Stimulated activated naive CD8-positive, alpha-beta T cell treated with anti-CD3 and anti-CD28 coated beads, Interleukin-15, amount 100 ng/mL, for 72 hours (primary cell): ENCODE measurements at regions not wholly inside any gene's neighbourhood (a gene's known extent, or its start where the extent isn't known, plus 50 kb on each side); places are given as distances from the start of the nearest gene placed in this dataset.

Experiments used
- ATAC-seq: fragments of 150-1000 bp; cut with Tn5 transposase; 2 replicates; pipeline ENCODE4 v1.10.0; 2021; ENCODE audit warnings: mild to moderate bottlenecking, moderate library complexity
- DNase-seq, 2 donors: peaks; one replicate each; pipeline ENCODE4 v3.0.0; 2021 to 2022
- H3K27ac Mint-ChIP-seq, 2 donors: one replicate each; pipeline ENCODE4 v1.8.0; 2022; ENCODE audit warnings: mild to moderate bottlenecking in 2 of 2, mixed read lengths in 2 of 2, moderate library complexity in 2 of 2
- H3K27me3 Mint-ChIP-seq: one replicate; pipeline ENCODE4 v1.8.0; 2022; ENCODE audit warnings: mixed read lengths
- H3K4me1 Mint-ChIP-seq: one replicate; pipeline ENCODE4 v1.8.0; 2022; ENCODE audit warnings: mild to moderate bottlenecking, mixed read lengths
- H3K4me3 Mint-ChIP-seq, 2 donors: one replicate each; pipeline ENCODE4 v1.8.0; 2022; ENCODE audit warnings: mild to moderate bottlenecking in 2 of 2, mixed read lengths in 2 of 2, moderate library complexity in 1 of 2
- H3K9me3 Mint-ChIP-seq, 2 donors: one replicate each; pipeline ENCODE4 v1.8.0; 2022; ENCODE audit warnings: mixed read lengths in 2 of 2

- Mint-ChIP-seq H3K27me3 (peaks cover 28% of the 10 kb centered on the region), H3K4me1 (no peaks in the 10 kb centered on the region), H3K9me3 (no peaks in the 10 kb centered on the region), H3K4me3 (no peak overlapping the region), H3K27ac (no peak overlapping the region)
- DNase-seq (no peak), ATAC-seq (no peak)
Observed at GRCh38 chr6:40928307-40928706, 110.7 kb downstream of the UNC5CL start.

- Mint-ChIP-seq H3K4me3 (no peak overlapping the region), H3K4me1 (no peaks in the 10 kb centered on the region), H3K27me3 (peaks cover 27% of the 10 kb centered on the region), H3K9me3 (no peaks in the 10 kb centered on the region), H3K27ac (no peak overlapping the region)
- no peak for ATAC-seq
- no peak for DNase-seq
Observed at GRCh38 chr6:40925341-40925740, 113.7 kb downstream of the UNC5CL start.

- DNase-seq = no peak
- no peaks in the 10 kb centered on the region for H3K9me3 Mint-ChIP-seq
- no peaks in the 10 kb centered on the region for H3K4me1 Mint-ChIP-seq
- H3K4me3 Mint-ChIP-seq = no peak overlapping the region
- peaks cover 27% of the 10 kb centered on the region for H3K27me3 Mint-ChIP-seq
- no peak overlapping the region for H3K27ac Mint-ChIP-seq
- ATAC-seq = no peak
Observed at GRCh38 chr6:40924839-40925238, 114.2 kb downstream of the UNC5CL start.

GRCh38 chr6:40923880-40924279 lies 115.1 kb downstream of the UNC5CL start:
- Mint-ChIP-seq H3K4me1 (no peaks in the 10 kb centered on the region), H3K27me3 (peaks cover 35% of the 10 kb centered on the region), H3K4me3 (no peak overlapping the region), H3K27ac (no peak overlapping the region), H3K9me3 (no peaks in the 10 kb centered on the region)
- no peak for ATAC-seq
- no peak for DNase-seq

- H3K4me1 Mint-ChIP-seq = no peaks in the 10 kb centered on the region
- DNase-seq (no peak), ATAC-seq (no peak)
- no peak overlapping the region for H3K27ac Mint-ChIP-seq
- H3K4me3 Mint-ChIP-seq = no peak overlapping the region
- peaks cover 41% of the 10 kb centered on the region for H3K27me3 Mint-ChIP-seq
- no peaks in the 10 kb centered on the region for H3K9me3 Mint-ChIP-seq
Observed at GRCh38 chr6:40923326-40923725, 115.7 kb downstream of the UNC5CL start.

GRCh38 chr6:40922281-40922680 lies 116.7 kb downstream of the UNC5CL start:
- no peak for ATAC-seq
- Mint-ChIP-seq H3K27ac (no peak overlapping the region), H3K9me3 (no peaks in the 10 kb centered on the region), H3K4me1 (no peaks in the 10 kb centered on the region), H3K27me3 (peaks cover 41% of the 10 kb centered on the region), H3K4me3 (no peak overlapping the region)
- DNase-seq = no peak

GRCh38 chr6:40918040-40918651 lies 120.9 kb downstream of the UNC5CL start:
- Mint-ChIP-seq H3K4me3 (no peak overlapping the region), H3K27me3 (peaks cover 32% of the 10 kb centered on the region), H3K4me1 (no peaks in the 10 kb centered on the region), H3K27ac (peak overlapping the region in 1 of 2 donors; percentile 40), H3K9me3 (no peaks in the 10 kb centered on the region)
- ATAC-seq (no peak), DNase-seq (no peak)

- H3K27ac Mint-ChIP-seq = no peak overlapping the region
- no peaks in the 10 kb centered on the region for H3K4me1 Mint-ChIP-seq
- DNase-seq = no peak
- H3K4me3 Mint-ChIP-seq = no peak overlapping the region
- H3K9me3 Mint-ChIP-seq = no peaks in the 10 kb centered on the region
- H3K27me3 Mint-ChIP-seq = peaks cover 32% of the 10 kb centered on the region
- no peak for ATAC-seq
Observed at GRCh38 chr6:40917603-40918002, 121.4 kb downstream of the UNC5CL start.

GRCh38 chr6:40916845-40917244 lies 122.2 kb downstream of the UNC5CL start:
- DNase-seq = no peak
- Mint-ChIP-seq H3K4me3 (no peak overlapping the region), H3K27me3 (peaks cover 32% of the 10 kb centered on the region), H3K9me3 (no peaks in the 10 kb centered on the region), H3K4me1 (no peaks in the 10 kb centered on the region), H3K27ac (peak overlapping the region in 1 of 2 donors; percentile 48)
- ATAC-seq = no peak

GRCh38 chr6:40915165-40915564 lies 123.9 kb downstream of the UNC5CL start:
- ATAC-seq (no peak), DNase-seq (no peak)
- Mint-ChIP-seq H3K27me3 (peaks cover 32% of the 10 kb centered on the region), H3K9me3 (no peaks in the 10 kb centered on the region), H3K27ac (no peak overlapping the region), H3K4me3 (no peak overlapping the region), H3K4me1 (no peaks in the 10 kb centered on the region)

GRCh38 chr6:40914005-40914404 lies 125.0 kb downstream of the UNC5CL start:
- Mint-ChIP-seq H3K4me3 (no peak overlapping the region), H3K27ac (no peak overlapping the region), H3K9me3 (no peaks in the 10 kb centered on the region), H3K4me1 (no peaks in the 10 kb centered on the region), H3K27me3 (peaks cover 28% of the 10 kb centered on the region)
- no peak for ATAC-seq
- no peak for DNase-seq

GRCh38 chr6:40912158-40912946 lies 126.7 kb downstream of the UNC5CL start:
- Mint-ChIP-seq H3K27me3 (peaks cover 25% of the 10 kb centered on the region), H3K4me3 (no peak overlapping the region), H3K9me3 (no peaks in the 10 kb centered on the region), H3K27ac (no peak overlapping the region), H3K4me1 (no peaks in the 10 kb centered on the region)
- DNase-seq (peak; percentile 21 to 39), ATAC-seq (peak; percentile 89)

GRCh38 chr6:40910260-40910893 lies 128.6 kb downstream of the UNC5CL start:
- ATAC-seq = peak; percentile 62
- H3K27ac Mint-ChIP-seq = no peak overlapping the region
- H3K4me3 Mint-ChIP-seq = no peak overlapping the region
- H3K4me1 Mint-ChIP-seq = no peaks in the 10 kb centered on the region
- peaks cover 17% of the 10 kb centered on the region for H3K27me3 Mint-ChIP-seq
- no peaks in the 10 kb centered on the region for H3K9me3 Mint-ChIP-seq
- no peak for DNase-seq

GRCh38 chr6:40909811-40910210 lies 129.2 kb downstream of the UNC5CL start:
- Mint-ChIP-seq H3K4me1 (no peaks in the 10 kb centered on the region), H3K27me3 (peaks cover 17% of the 10 kb centered on the region), H3K9me3 (no peaks in the 10 kb centered on the region), H3K4me3 (no peak overlapping the region), H3K27ac (no peak overlapping the region)
- ATAC-seq (no peak), DNase-seq (no peak)

- H3K9me3 Mint-ChIP-seq = no peaks in the 10 kb centered on the region
- peaks cover 26% of the 10 kb centered on the region for H3K27me3 Mint-ChIP-seq
- no peak for ATAC-seq
- no peak overlapping the region for H3K27ac Mint-ChIP-seq
- no peaks in the 10 kb centered on the region for H3K4me1 Mint-ChIP-seq
- H3K4me3 Mint-ChIP-seq = no peak overlapping the region
- DNase-seq = no peak
Observed at GRCh38 chr6:40907198-40907701, 131.8 kb downstream of the UNC5CL start.

GRCh38 chr6:40906759-40907158 lies 132.3 kb downstream of the UNC5CL start:
- Mint-ChIP-seq H3K4me3 (no peak overlapping the region), H3K27ac (no peak overlapping the region), H3K27me3 (peaks cover 26% of the 10 kb centered on the region), H3K9me3 (no peaks in the 10 kb centered on the region), H3K4me1 (no peaks in the 10 kb centered on the region)
- no peak for DNase-seq
- no peak for ATAC-seq
